ENCODE measurements at regions not wholly inside any gene's neighbourhood (a gene's known extent, or its start where the extent isn't known, plus 50 kb on each side); places are given as distances from the start of the nearest gene placed in this dataset.

GRCh38 chr12:94815450-94815849 lies 165.1 kb upstream of the TMCC3 start:
- no peak for DNase-seq (ENCODE audit: low spot score)

DNA sequence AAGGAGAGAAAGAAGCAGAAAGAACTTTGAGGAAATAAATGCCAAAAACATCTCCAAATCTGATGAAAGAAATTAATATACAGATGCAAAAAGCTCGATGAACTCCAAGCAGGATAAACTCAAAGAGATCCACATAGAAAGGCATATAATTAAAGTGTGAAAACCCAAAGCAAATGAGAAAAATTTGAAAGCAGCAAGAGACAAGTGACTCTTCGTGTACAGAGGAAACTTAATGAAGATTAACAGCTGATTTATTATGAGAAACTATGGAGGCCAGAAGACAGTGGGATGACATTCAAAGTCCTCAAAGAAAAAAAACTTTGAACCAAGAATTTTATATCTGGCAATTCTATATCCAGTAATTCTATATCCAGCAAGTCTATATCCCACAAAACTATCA lies 163.0 kb upstream of the TMCC3 start:
- DNase-seq (ENCODE audit: low spot score): no peak

GRCh38 chr12:94812345-94812744 lies 162.0 kb upstream of the TMCC3 start:
- DNase-seq (ENCODE audit: low spot score): no peak

GRCh38 chr12:94811611-94812010 lies 161.3 kb upstream of the TMCC3 start:
- no peak for DNase-seq (ENCODE audit: low spot score)

GRCh38 chr12:94807951-94808350 lies 157.6 kb upstream of the TMCC3 start:
- DNase-seq (ENCODE audit: low spot score): no peak

DNA sequence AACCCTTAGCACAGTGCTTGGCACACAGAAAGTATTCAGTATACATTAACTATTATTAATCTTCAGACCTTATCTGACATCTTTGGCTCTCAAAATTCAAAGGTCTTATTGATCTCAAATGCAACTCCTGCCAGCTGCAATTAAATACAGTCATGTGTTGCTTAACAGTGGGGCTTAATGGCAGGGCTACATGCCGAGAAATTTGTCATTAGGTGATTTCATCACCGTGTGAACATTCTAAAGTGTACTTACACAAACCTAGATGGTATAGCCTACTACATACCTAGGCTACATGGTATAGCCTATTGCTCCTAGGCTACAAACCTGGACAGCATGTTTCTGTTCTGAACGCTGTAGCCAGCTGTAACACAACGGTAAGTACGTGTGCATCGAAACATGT lies 156.3 kb upstream of the TMCC3 start:
- no peak for DNase-seq (ENCODE audit: low spot score)

- peak; percentile 23 for DNase-seq (ENCODE audit: low spot score)
These were observed 155.6 kb upstream of the TMCC3 start for GRCh38 chr12:94805749-94806529.

DNA sequence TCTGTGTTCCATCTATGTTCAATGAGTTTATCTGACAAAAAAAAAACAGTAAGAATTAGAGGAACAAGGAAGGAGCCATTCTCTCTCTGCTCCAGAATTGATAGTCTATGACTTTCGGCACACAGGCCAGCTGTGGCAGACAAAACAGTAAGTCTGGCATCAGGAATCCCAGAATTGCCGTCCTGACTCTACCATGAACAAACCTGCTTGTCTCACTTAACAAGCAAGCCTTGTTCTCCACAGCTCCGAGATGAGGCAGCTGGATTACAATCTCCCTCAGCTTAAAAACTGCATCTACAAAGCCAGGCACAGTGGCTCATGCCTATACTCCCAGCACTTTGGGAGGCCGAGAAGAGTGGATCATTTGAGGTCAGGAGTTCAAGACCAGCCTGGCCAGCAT lies 153.6 kb upstream of the TMCC3 start:
- DNase-seq (ENCODE audit: low spot score): peak; percentile 22

DNA sequence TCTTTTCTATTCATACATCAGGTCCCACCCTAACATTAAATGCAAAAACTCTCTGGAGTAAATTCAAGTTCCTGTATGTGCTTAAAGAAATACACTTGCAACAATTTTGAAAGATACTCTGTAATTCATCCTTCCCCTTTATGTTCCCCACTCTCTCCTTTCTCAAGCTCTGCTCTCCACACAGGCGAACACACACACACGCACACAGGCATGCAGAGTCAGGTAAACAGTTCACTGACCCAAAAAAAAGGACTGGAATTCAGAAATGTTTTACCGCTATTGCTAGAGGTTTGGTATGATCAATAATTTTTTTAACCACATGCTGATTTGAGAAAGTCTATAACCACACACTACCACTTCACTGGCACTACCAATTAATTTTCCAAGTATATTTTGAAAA lies 152.4 kb upstream of the TMCC3 start:
- DNase-seq (ENCODE audit: low spot score): no peak

- no peak for DNase-seq (ENCODE audit: low spot score)
These were observed 151.4 kb upstream of the TMCC3 start for GRCh38 chr12:94801745-94802144.

- DNase-seq (ENCODE audit: low spot score): no peak
These were observed 148.8 kb upstream of the TMCC3 start for GRCh38 chr12:94799136-94799535.

DNA sequence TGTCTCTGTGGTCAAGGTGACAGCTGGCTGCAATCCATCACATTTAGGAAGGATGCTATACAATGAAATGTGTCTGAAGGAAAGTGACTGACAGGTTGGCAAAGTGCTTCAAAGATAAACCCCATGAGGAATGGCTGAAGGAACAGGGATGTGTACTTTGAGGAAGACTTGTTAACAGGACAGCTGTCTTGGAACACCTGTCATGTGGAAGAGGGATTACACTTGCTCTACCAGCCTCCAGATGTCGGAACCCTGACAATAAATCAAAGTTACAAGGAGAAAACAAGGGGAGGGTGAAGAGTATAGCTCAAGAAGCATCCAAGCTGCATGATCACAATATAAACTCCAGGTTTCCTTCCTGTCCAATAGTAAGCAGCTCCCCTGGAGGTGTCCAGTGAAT lies 147.8 kb upstream of the TMCC3 start:
- DNase-seq (ENCODE audit: low spot score): no peak

- DNase-seq (ENCODE audit: low spot score): no peak
These were observed 145.2 kb upstream of the TMCC3 start for GRCh38 chr12:94795520-94795919.

DNA sequence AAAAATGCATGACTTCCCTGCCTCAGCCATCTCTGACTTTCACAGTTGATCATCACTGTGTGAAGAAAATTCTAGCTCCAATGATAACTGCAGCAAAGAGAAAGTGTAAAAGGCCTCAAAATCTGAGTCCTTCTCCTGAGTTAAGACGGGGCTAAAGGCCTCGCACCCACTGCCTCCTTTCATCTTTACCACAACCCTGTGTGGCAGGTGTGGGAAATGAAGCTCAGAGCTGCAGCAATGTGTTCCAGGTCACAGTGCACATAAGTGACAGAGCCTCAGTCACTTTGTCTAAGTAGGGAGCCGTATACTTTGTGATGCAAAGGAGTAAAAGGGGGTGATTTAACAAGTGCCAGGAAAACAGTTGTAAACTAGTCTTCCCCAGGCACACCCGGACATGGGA lies 144.7 kb upstream of the TMCC3 start:
- no peak for DNase-seq (ENCODE audit: low spot score)

DNA sequence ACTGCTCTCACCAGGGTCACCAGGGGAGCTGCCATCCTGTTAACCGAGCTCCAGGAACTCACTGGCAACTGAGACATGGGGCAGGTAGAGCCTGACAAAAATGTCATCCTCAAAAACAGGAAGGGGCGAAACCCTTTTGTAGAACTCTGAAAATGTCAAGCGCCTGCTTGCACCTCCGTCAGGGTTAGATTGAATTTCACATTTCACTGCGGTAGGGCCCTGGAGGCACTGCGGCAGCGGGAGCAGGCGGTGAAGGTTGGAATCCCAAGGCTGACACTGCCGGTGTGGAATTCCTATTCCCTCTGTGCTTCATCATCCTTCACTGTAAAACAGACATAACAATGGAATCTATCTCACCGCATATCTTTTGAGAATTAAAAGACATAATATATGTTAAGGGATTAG lies 142.8 kb upstream of the TMCC3 start:
- DNase-seq (ENCODE audit: low spot score): no peak

DNA sequence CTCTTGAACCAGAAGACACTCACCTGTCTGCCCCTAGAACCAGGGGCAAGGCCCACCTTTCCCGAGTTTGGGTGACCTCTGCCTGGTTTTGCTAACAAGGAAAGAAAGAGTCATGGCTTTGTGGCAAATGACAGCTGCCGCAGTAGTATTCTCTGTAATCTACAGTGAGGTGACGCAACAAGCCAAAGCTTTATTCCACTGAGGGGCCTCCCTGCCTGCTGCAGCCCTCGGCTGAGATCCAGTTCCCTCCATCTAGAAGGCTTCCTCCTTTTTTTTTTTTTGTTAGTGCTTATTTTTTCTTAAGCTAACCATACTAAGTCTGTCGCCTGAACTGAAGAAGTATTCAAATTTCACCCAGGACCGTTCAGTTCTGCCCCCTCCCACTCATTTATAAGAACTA lies 142.3 kb upstream of the TMCC3 start:
- no peak for DNase-seq (ENCODE audit: low spot score)

- no peak for DNase-seq (ENCODE audit: low spot score)
These were observed 141.6 kb upstream of the TMCC3 start for GRCh38 chr12:94791933-94792332.

DNA sequence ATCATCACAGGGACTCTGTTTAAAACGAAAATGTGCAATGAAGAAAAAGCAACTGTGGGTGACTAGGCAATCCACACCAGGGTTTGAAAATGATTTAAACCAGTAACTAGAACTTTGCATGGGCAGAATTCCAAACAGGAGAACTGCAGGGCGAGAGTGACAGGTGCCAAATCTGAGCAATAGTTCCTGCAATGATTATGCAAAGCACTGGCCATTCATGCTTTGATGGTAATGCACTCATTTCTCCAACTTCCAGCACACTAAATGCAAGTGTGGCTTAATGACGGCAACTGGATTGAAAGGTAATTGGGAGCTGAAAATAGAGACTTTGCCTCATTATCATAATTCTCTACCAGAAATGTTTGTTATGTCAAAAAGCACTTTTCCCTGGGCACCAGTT lies 140.5 kb upstream of the TMCC3 start:
- no peak for DNase-seq (ENCODE audit: low spot score)

DNA sequence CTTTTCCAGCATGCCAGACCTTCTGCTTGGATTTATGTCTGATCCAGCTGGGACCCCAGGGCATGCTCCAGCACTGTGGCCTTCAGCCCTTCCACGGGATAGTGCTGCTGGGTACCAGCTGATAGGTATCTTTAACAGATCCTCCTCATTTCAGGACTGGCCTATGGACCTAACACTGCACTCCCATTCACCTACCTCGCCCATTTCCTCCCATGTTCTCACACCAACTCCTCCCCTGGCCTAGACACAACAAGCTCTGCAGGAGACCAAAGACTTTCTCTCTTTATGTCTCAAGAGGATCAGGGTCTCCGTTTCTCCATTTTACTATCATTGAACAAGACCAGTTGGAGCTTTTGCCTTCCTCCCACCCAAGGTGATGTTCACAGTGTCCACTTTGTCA lies 140.0 kb upstream of the TMCC3 start:
- no peak for DNase-seq (ENCODE audit: low spot score)

DNA sequence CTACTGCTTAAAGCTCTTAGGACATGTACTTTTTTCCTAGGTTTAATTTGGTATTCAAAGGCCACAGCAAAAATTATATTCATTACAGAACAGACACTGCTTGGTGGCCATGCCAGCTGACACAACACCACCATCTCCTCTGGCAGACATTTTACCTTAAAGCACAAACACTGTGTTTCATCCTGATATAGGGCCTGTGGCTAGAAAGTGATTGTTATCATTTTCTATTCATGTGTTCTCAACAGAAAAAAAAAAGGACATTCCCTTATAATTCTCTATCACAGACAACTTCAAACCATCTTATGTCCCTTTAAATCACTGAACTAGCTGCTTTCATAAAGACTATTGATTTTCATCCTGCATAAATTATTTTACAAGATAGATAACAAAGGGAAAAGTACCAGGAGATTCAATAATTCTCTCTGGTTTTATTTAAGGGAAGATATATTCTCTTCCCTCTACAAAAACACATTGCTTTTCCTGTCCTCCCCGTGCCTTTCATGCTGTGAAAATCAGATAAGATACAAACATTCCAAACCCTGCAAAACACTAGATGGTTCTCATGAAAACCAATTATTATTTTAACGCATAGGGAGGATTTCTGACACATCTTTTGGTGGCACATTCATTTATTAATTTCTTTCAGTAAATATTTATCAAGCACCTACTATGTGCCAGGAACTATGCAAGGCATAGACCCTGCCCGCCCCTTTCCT lies 139.3 kb upstream of the TMCC3 start:
- DNase-seq (ENCODE audit: low spot score): no peak

GRCh38 chr12:94788298-94788697 lies 137.9 kb upstream of the TMCC3 start:
- DNase-seq (ENCODE audit: low spot score): no peak

DNA sequence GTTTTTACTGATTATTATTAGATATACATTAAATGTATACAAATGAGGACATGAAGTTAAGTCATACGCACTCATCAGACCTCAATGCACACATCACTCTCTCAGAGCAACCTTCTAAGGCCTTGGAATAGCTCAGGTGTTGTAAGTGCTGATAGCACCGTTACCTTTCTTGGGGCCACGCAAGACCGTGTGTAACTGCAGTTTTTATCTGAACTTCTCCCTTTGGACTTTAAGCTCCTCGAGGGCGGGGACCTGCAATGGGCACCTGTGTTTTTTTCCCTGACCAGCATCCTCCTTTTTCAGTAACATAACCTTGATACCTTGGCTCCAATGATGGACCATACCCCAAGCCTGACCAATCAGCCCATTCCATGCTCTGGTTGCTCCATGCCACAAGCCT lies 136.5 kb upstream of the TMCC3 start:
- no peak for DNase-seq (ENCODE audit: low spot score)

DNA sequence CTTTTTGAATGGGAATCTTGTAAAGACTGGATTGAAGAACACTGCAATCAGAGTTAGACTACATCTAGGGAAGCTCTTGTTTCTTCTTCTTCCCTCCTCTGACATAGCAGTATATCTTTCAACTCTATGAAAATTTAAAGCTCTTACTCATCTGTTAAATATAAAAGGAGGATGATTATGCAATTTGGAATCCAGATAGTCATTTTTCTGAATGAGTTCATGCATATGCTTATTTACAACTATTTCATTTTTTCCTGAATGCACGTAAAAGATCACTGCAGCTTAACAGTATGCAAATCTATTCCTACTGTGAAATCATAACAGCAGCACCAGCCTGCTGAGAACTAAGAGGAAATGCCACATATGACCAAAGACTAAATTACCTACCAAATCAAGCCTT lies 133.5 kb upstream of the TMCC3 start:
- no peak for DNase-seq (ENCODE audit: low spot score)

- no peak for DNase-seq (ENCODE audit: low spot score)
These were observed 133.0 kb upstream of the TMCC3 start for GRCh38 chr12:94783343-94783742.

All from putamen (tissue), 1 donor.